A549 (cell line): ENCODE measurements at regions not wholly inside any gene's neighbourhood (a gene's known extent, or its start where the extent isn't known, plus 50 kb on each side); places are given as distances from the start of the nearest gene placed in this dataset.

ENCODE experiments used
- REST ChIP-seq: fragments of 200-600 bp; sonication (generic); IDR thresholded peaks from 2 replicates; pipeline ENCODE4 v1.6.1; 2016; ENCODE audit warnings: antibody characterized with exemption, mild to moderate bottlenecking, moderate library complexity
- SREBF2 ChIP-seq: fragments of 450-650 bp; IDR thresholded peaks from 2 replicates; pipeline ENCODE4 v1.6.1; 2014; ENCODE audit warnings: mild to moderate bottlenecking, moderate library complexity

- no peak for TF ChIP-seq SREBF2
- TF ChIP-seq REST, result no peak
Measured at GRCh38 chr3:147304756-147305155, 101.6 kb downstream of the ZIC4 start.
